DND-41 (cell line): ENCODE measurements at regions not wholly inside any gene's neighbourhood (a gene's known extent, or its start where the extent isn't known, plus 50 kb on each side); places are given as distances from the start of the nearest gene placed in this dataset.

ENCODE experiments used
- EZH2 ChIP-seq: IDR thresholded peaks from 3 replicates; pipeline ENCODE4 v1.6.1; 2012; ENCODE audit warnings: borderline replicate concordance, low read depth, mild to moderate bottlenecking, moderate library complexity, low read length, inconsistent platforms; ENCODE audit not compliant: severe bottlenecking
- TF ChIP-seq, protein P1 (sequence below): IDR thresholded peaks from 2 replicates; pipeline ENCODE4 v1.5.1; 2012; ENCODE audit warnings: borderline replicate concordance, low read length, moderate library complexity, mild to moderate bottlenecking; ENCODE audit not compliant: poor library complexity, severe bottlenecking; ENCODE audit errors: extremely low read depth

DNA sequence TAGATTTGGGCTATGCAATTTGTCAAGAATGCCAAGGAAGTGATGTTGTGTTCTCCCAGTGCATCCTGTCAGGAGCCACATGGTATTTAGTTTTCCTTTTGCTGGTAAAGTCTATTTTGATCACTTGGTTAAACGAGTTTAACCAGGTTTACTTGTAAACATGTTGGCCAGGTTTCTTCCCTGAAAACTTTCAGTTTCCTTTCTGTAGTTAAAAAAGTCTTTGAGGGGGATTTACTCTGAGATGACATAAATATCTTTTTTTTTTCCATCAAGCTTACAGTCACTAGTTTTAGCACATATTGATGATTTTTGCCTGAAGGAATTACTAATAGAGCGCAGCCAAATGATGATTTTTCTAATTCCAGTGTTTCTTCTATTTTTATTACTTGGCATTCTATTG, 320.5 kb downstream of the PHF14 start:
- TF ChIP-seq, protein P1, sequence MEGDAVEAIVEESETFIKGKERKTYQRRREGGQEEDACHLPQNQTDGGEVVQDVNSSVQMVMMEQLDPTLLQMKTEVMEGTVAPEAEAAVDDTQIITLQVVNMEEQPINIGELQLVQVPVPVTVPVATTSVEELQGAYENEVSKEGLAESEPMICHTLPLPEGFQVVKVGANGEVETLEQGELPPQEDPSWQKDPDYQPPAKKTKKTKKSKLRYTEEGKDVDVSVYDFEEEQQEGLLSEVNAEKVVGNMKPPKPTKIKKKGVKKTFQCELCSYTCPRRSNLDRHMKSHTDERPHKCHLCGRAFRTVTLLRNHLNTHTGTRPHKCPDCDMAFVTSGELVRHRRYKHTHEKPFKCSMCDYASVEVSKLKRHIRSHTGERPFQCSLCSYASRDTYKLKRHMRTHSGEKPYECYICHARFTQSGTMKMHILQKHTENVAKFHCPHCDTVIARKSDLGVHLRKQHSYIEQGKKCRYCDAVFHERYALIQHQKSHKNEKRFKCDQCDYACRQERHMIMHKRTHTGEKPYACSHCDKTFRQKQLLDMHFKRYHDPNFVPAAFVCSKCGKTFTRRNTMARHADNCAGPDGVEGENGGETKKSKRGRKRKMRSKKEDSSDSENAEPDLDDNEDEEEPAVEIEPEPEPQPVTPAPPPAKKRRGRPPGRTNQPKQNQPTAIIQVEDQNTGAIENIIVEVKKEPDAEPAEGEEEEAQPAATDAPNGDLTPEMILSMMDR: no peak
- no peak for TF ChIP-seq EZH2
